K562 (cell line): ENCODE measurements at regions not wholly inside any gene's neighbourhood (a gene's known extent, or its start where the extent isn't known, plus 50 kb on each side); places are given as distances from the start of the nearest gene placed in this dataset.
"Not testable (repeated sequence)": the region's sequence is repeated elsewhere in the genome, so short reads cannot be mapped to it uniquely, and the experiment has no call there.

ENCODE experiments used
- ATAC-seq: fragments of 200-7000 bp; cut with Tn5 transposase; 3 replicates; pipeline ENCODE4 v1.9.1; 2020; ENCODE audit warnings: moderate library complexity
- BruUV-seq: library from RNA; stranded (reverse); fragments of 400-500 nt; replicated peaks from 2 replicates; lab custom pipeline; 2021; lab: Mats Ljungman, UMichigan
- CTCF ChIA-PET: fragments of 300-600 bp; formaldehyde crosslinking; extraction: SDS; loops from one replicate; lab custom pipeline; 2021; ENCODE audit warnings: low intra/inter-chr PET ratio; lab: Yijun Ruan, JAX
- POLR2A ChIA-PET: fragments of 300-600, 350-650 bp; sonication (Branson Sonifier 250); formaldehyde crosslinking; extraction: SDS; loops from one replicate; lab custom pipeline; 2021; ENCODE audit warnings: antibody characterized with exemption, inconsistent platforms; lab: Yijun Ruan, JAX
- DNase-seq, 4 experiments: peaks; one replicate each; pipeline versions ENCODE4 v3.0.0 to v3.0.0-alpha.2; 2011 to 2018; ENCODE audit warnings: low spot score in 3 of 4, mixed read lengths in 3 of 4; ENCODE audit errors: extremely low read depth in 1 of 4
- FAIRE-seq: peaks from 2 replicates; lab custom pipeline; 2011; peaks lifted over from hg19 to GRCh38; lab: Jason Lieb, UNC
- H2AFZ ChIP-seq: 2 replicates; pipeline ENCODE4 v1.6.0; 2011; ENCODE audit warnings: low read depth, low read length, control low read depth, inconsistent platforms
- H3K27ac ChIP-seq: fragments of 200-600 bp; 3 replicates; pipeline ENCODE4 v1.8.0; 2011; ENCODE audit warnings: low read depth, mild to moderate bottlenecking, control low read depth, inconsistent platforms, low read length, moderate library complexity, mixed read lengths; ENCODE audit errors: extremely low read depth
- H3K27me3 ChIP-seq, 2 experiments: fragments of 300-600 bp in 1 of 2; 2 replicates in 1 of 2; 3 replicates in 1 of 2; pipeline versions ENCODE4 v1.6.0 to v1.8.0; 2011; ENCODE audit warnings: inconsistent platforms in 2 of 2, low read length in 2 of 2, mild to moderate bottlenecking in 1 of 2, mixed read lengths in 1 of 2, moderate library complexity in 1 of 2; ENCODE audit not compliant: control insufficient read depth in 2 of 2, insufficient read depth in 2 of 2
- H3K36me3 ChIP-seq: fragments of 300-600 bp; 3 replicates; pipeline ENCODE4 v1.8.0; 2011; ENCODE audit warnings: mild to moderate bottlenecking, low read length, inconsistent platforms; ENCODE audit not compliant: control insufficient read depth, insufficient read depth
- H3K4me1 ChIP-seq, 2 experiments: fragments of 200-600 bp in 1 of 2; replicated peaks in 1 of 2; 2 replicates in 1 of 2; 3 replicates in 1 of 2; pipeline versions ENCODE4 v1.5.1 to v1.8.0; 2011; ENCODE audit warnings: inconsistent platforms in 2 of 2, low read length in 2 of 2, mild to moderate bottlenecking in 1 of 2, mixed read lengths in 1 of 2, moderate library complexity in 1 of 2; ENCODE audit not compliant: control insufficient read depth in 2 of 2, insufficient read depth in 2 of 2
- H3K4me2 ChIP-seq: 2 replicates; pipeline ENCODE4 v1.6.1; 2011; ENCODE audit warnings: low read length, control low read depth, inconsistent platforms, mixed read lengths; ENCODE audit not compliant: insufficient read depth
- H3K4me3 ChIP-seq: fragments of 200-600 bp; sonication (generic), shearing (Covaris generic); 2 replicates; pipeline ENCODE4 v1.5.1; 2016; ENCODE audit warnings: control low read depth, inconsistent platforms
- H3K79me2 ChIP-seq: fragments of 200-600 bp; 3 replicates; pipeline ENCODE4 v1.8.0; 2011; ENCODE audit warnings: low read length, inconsistent platforms; ENCODE audit not compliant: control insufficient read depth, insufficient read depth
- H3K9ac ChIP-seq, 2 experiments: 2 replicates each; pipeline versions ENCODE4 v1.6.0 to v1.6.1; 2011; ENCODE audit warnings: low read depth in 2 of 2, low read length in 2 of 2, control low read depth in 1 of 2, inconsistent platforms in 1 of 2, mild to moderate bottlenecking in 1 of 2, mixed read lengths in 1 of 2; ENCODE audit not compliant: insufficient read depth in 1 of 2
- H3K9me1 ChIP-seq: one replicate; pipeline ENCODE4 v1.6.0; 2011; ENCODE audit warnings: inconsistent platforms, mild to moderate bottlenecking, low read length, moderate library complexity; ENCODE audit not compliant: control insufficient read depth, insufficient read depth
- H3K9me3 ChIP-seq: replicated peaks from 2 replicates; pipeline ENCODE4 v1.5.1; 2011; ENCODE audit warnings: low read depth, low read length, inconsistent platforms; ENCODE audit not compliant: control insufficient read depth, insufficient read depth
- H4K20me1 ChIP-seq: replicated peaks from 2 replicates; pipeline ENCODE4 v1.6.1; 2011; ENCODE audit warnings: low read length, inconsistent platforms, mixed read lengths; ENCODE audit not compliant: control insufficient read depth, insufficient read depth
- WGBS: fragments of 100-300 bp; shearing (Covaris generic); methylation state at CpG from one replicate; pipeline ENCODE4 v1.1.6; 2016; ENCODE audit warnings: low coverage, mixed read lengths; ENCODE audit not compliant: insufficient coverage; ENCODE audit errors: missing lambda C conversion rate; 5-methylcytosine and 5-hydroxymethylcytosine counted together
- in situ Hi-C: fragments of 300-500 bp; cut with MboI; formaldehyde crosslinking; loops from 4 replicates; pipeline ENCODE4 v1.15.0; 2018; ENCODE audit warnings: inconsistent platforms, mixed read lengths
- intact Hi-C: fragments of 100-400 bp; cut with micrococcal nuclease; formaldehyde crosslinking; loops from 2 replicates; pipeline ENCODE4 v1.14.2; 2022
- TF ChIP-seq, protein P1 (sequence below): fragments of 450-650 bp; formaldehyde crosslinking; IDR thresholded peaks from 2 replicates; pipeline ENCODE4 v1.4.0; 2020; ENCODE audit warnings: mild to moderate bottlenecking, mixed read lengths

DNA sequence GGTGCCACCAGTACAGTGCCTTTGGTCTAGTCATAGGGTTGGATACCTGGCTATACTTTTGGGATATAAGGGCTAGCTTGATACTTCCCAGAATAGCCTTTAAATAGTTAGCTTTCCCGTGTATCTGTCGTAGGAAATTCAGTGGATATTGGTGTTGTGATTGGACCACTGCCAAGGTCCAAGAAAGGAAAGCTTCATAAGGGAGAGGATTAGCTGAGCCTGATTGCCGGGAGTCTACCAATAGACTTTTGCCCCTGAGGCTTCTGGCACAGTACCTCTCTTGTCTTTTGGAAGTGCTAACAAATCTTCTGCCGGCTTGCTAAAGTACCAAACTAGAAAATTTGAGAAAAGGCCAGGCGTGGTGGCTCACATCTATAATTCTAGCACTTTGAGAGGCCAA is 61.1 kb upstream of the XIST start:
- H4K20me1 ChIP-seq = no peaks in the 10 kb centered on the region
- CTCF ChIA-PET = no interaction called here
- no peak for ATAC-seq
- DNase-seq = no peak
- BruUV-seq = no TSS peak
- FAIRE-seq = no peak
- no peaks in the 10 kb centered on the region for H3K36me3 ChIP-seq
- H3K9me3 ChIP-seq = no peaks in the 10 kb centered on the region
- no peaks in the 10 kb centered on the region for H3K9me1 ChIP-seq
- H3K4me1 ChIP-seq = no peaks in the 10 kb centered on the region
- POLR2A ChIA-PET = no interaction called here
- H3K27ac ChIP-seq = no peak overlapping the region
- no peak overlapping the region for H3K4me3 ChIP-seq
- H3K27me3 ChIP-seq = no peaks in the 10 kb centered on the region
- in situ Hi-C loops = no loop called here
- no peaks in the 10 kb centered on the region for H3K79me2 ChIP-seq
- intact Hi-C loops = no loop called here
- TF ChIP-seq, protein P1, sequence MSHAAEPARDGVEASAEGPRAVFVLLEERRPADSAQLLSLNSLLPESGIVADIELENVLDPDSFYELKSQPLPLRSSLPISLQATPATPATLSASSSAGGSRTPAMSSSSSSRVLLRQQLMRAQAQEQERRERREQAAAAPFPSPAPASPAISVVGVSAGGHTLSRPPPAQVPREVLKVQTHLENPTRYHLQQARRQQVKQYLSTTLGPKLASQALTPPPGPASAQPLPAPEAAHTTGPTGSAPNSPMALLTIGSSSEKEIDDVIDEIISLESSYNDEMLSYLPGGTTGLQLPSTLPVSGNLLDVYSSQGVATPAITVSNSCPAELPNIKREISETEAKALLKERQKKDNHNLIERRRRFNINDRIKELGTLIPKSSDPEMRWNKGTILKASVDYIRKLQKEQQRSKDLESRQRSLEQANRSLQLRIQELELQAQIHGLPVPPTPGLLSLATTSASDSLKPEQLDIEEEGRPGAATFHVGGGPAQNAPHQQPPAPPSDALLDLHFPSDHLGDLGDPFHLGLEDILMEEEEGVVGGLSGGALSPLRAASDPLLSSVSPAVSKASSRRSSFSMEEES (CRISPR knock-in tag) = no peak
- H3K4me2 ChIP-seq = no peak overlapping the region
- 6% methylated on average over 5 of the region's 5 CpGs for WGBS
- no peak overlapping the region for H3K9ac ChIP-seq
- H2AFZ ChIP-seq = no peak overlapping the region

DNA sequence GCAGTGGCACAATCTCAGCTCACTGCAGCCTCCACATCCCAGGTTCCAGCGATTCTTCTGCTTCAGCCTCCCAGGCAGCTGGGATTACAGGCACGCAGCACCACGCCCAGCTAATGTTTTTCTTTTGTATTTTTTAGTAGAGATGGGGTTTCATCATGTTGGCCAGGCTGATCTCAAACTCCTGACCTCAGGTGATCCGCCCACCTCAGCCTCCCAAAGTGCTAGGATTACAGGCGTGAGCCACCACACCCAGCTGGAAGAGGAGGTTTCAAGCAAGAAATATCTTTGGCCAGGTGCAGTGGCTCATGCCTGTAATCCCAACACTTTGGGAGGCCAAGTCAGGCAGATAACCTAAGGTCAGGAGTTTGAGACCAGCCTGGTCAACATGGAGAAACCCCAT is 59.4 kb upstream of the XIST start:
- H3K9ac ChIP-seq, CTCF ChIA-PET, H3K27me3 ChIP-seq, DNase-seq, intact Hi-C loops, H3K4me3 ChIP-seq, H3K4me1 ChIP-seq, H4K20me1 ChIP-seq, H3K9me3 ChIP-seq, H3K4me2 ChIP-seq, H3K27ac ChIP-seq, H3K9me1 ChIP-seq, ATAC-seq, FAIRE-seq, H2AFZ ChIP-seq, BruUV-seq, H3K79me2 ChIP-seq, in situ Hi-C loops, H3K36me3 ChIP-seq, POLR2A ChIA-PET: not testable (repeated sequence)
- 8% methylated on average over 4 of the region's 5 CpGs for WGBS

DNA sequence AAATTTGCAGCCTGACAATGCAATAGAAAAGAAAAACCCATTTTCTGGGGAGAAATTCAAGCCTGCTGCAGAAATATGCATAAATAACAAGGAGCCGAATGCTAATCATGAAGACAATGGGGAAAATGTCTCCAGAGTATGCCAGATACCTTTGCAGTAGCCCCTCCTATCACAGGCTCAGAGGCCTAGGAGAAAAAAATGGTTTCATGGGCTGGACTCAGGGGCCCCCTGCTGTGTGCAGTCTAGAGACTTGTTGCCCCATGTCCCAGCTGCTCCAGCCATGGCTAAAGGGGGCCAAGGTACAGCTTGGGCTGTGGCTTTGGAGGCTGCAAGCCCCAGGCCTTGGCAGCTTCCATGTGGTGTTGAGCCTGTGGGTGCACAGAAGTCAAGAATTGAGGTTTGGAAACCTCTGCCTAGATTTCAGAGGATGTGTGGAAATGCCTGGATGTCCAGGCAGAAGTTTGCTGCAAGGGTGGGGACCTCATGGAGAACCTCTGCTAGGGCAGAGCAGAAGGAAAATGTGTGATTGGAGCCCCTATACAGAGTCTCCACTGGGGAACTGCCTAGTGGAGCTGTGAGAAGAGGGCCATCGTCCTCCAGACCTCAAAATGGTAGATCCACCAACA is 53.3 kb upstream of the XIST start:
- ATAC-seq, BruUV-seq, H3K27ac ChIP-seq, H3K79me2 ChIP-seq, H3K4me1 ChIP-seq, H3K9me3 ChIP-seq, H3K4me3 ChIP-seq, CTCF ChIA-PET, POLR2A ChIA-PET, H3K4me2 ChIP-seq, H3K9ac ChIP-seq, DNase-seq, FAIRE-seq, H3K36me3 ChIP-seq, in situ Hi-C loops, H3K9me1 ChIP-seq, H3K27me3 ChIP-seq, intact Hi-C loops, H4K20me1 ChIP-seq, H2AFZ ChIP-seq: not testable (repeated sequence)
- 14% methylated on average over 1 of the region's 2 CpGs for WGBS
